ENCODE measurements at regions not wholly inside any gene's neighbourhood (a gene's known extent, or its start where the extent isn't known, plus 50 kb on each side); places are given as distances from the start of the nearest gene placed in this dataset.

GRCh38 chr16:86958423-86958822, 358.8 kb downstream of the C16orf95 start:
- no peak for DNase-seq (ENCODE audit: low read depth)

GRCh38 chr16:86959091-86959651, 358.0 kb downstream of the C16orf95 start:
- DNase-seq (ENCODE audit: low read depth) = no peak

GRCh38 chr16:86959729-86960128, 357.5 kb downstream of the C16orf95 start:
- no peak for DNase-seq (ENCODE audit: low read depth)

- DNase-seq (ENCODE audit: low read depth) = no peak
Observed at GRCh38 chr16:86960266-86960665, 356.9 kb downstream of the C16orf95 start.

- DNase-seq (ENCODE audit: low read depth) = no peak
Observed at GRCh38 chr16:86961171-86961601, 356.0 kb downstream of the C16orf95 start.

GRCh38 chr16:86962259-86962658, 354.9 kb downstream of the C16orf95 start:
- DNase-seq (ENCODE audit: low read depth) = no peak

- DNase-seq (ENCODE audit: low read depth) = no peak
Observed at GRCh38 chr16:86962913-86963312, 354.3 kb downstream of the C16orf95 start.

GRCh38 chr16:86963600-86964575, 353.3 kb downstream of the C16orf95 start:
- DNase-seq (ENCODE audit: low read depth) = no peak

GRCh38 chr16:86964796-86965241, 352.4 kb downstream of the C16orf95 start:
- no peak for DNase-seq (ENCODE audit: low read depth)

GRCh38 chr16:86965331-86965730, 351.9 kb downstream of the C16orf95 start:
- no peak for DNase-seq (ENCODE audit: low read depth)

- no peak for DNase-seq (ENCODE audit: low read depth)
Observed at GRCh38 chr16:86965840-86966550, 351.2 kb downstream of the C16orf95 start.

GRCh38 chr16:86966777-86967176, 350.4 kb downstream of the C16orf95 start:
- no peak for DNase-seq (ENCODE audit: low read depth)

GRCh38 chr16:86968866-86969265, 348.3 kb downstream of the C16orf95 start:
- no peak for DNase-seq (ENCODE audit: low read depth)

- DNase-seq (ENCODE audit: low read depth) = no peak
Observed at GRCh38 chr16:86969716-86970115, 347.5 kb downstream of the C16orf95 start.

- DNase-seq (ENCODE audit: low read depth) = no peak
Observed at GRCh38 chr16:86970279-86970678, 346.9 kb downstream of the C16orf95 start.

GRCh38 chr16:86970726-86971125, 346.5 kb downstream of the C16orf95 start:
- DNase-seq (ENCODE audit: low read depth) = no peak

GRCh38 chr16:86971251-86971650, 345.9 kb downstream of the C16orf95 start:
- DNase-seq (ENCODE audit: low read depth) = no peak

- DNase-seq (ENCODE audit: low read depth) = no peak
Observed at GRCh38 chr16:86974120-86974519, 343.1 kb downstream of the C16orf95 start.

GRCh38 chr16:86975445-86975844, 341.7 kb downstream of the C16orf95 start:
- DNase-seq (ENCODE audit: low read depth) = no peak

GRCh38 chr16:86977076-86977676, 340.0 kb downstream of the C16orf95 start:
- no peak for DNase-seq (ENCODE audit: low read depth)

- no peak for DNase-seq (ENCODE audit: low read depth)
Observed at GRCh38 chr16:86978445-86979030, 338.7 kb downstream of the C16orf95 start.

- no peak for DNase-seq (ENCODE audit: low read depth)
Observed at GRCh38 chr16:86979061-86979460, 338.1 kb downstream of the C16orf95 start.
